Hepatocyte (in vitro differentiated cells): ENCODE measurements at regions not wholly inside any gene's neighbourhood (a gene's known extent, or its start where the extent isn't known, plus 50 kb on each side); places are given as distances from the start of the nearest gene placed in this dataset.
"Not testable (repeated sequence)": the region's sequence is repeated elsewhere in the genome, so short reads cannot be mapped to it uniquely, and the experiment has no call there.

Experiments used
- DNase-seq: peaks from one replicate; pipeline ENCODE4 v3.0.0-alpha.2; 2016; ENCODE audit warnings: low spot score
- H2AFZ ChIP-seq: fragments of 200-600 bp; sonication (generic); 2 replicates; pipeline ENCODE4 v1.6.0; 2016; ENCODE audit warnings: antibody characterized with exemption, mild to moderate bottlenecking
- H3K27ac ChIP-seq: fragments of 200-600 bp; sonication (generic); 2 replicates; pipeline ENCODE4 v1.5.1; 2016; ENCODE audit warnings: mild to moderate bottlenecking
- H3K27me3 ChIP-seq: fragments of 200-600 bp; sonication (generic); 2 replicates; pipeline ENCODE4 v1.6.1; 2016
- H3K36me3 ChIP-seq: fragments of 200-600 bp; sonication (generic); replicated peaks from 2 replicates; pipeline ENCODE4 v1.5.1; 2016; ENCODE audit warnings: low read depth; ENCODE audit not compliant: insufficient read depth
- H3K4me1 ChIP-seq: fragments of 200-600 bp; sonication (generic); 2 replicates; pipeline ENCODE4 v1.5.1; 2016; ENCODE audit warnings: mild to moderate bottlenecking, moderate library complexity; ENCODE audit not compliant: insufficient read depth
- H3K4me2 ChIP-seq: fragments of 200-600 bp; sonication (generic); 2 replicates; pipeline ENCODE4 v1.6.0; 2016
- H3K4me3 ChIP-seq: fragments of 200-600 bp; sonication (generic); 2 replicates; pipeline ENCODE4 v1.5.1; 2016; ENCODE audit warnings: mild to moderate bottlenecking
- H3K79me2 ChIP-seq: fragments of 200-600 bp; sonication (generic); 2 replicates; pipeline ENCODE4 v1.6.0; 2017; ENCODE audit warnings: mild to moderate bottlenecking
- H3K9me2 ChIP-seq: fragments of 200-600 bp; sonication (generic); replicated peaks from 2 replicates; pipeline ENCODE4 v1.6.0; 2017; ENCODE audit warnings: mild to moderate bottlenecking; ENCODE audit not compliant: insufficient read depth
- H3K9me3 ChIP-seq: fragments of 200-600 bp; sonication (generic); 2 replicates; pipeline ENCODE4 v1.5.1; 2016; ENCODE audit warnings: low read depth, mild to moderate bottlenecking
- H4K20me1 ChIP-seq: fragments of 200-600 bp; sonication (generic); 2 replicates; pipeline ENCODE4 v1.6.0; 2016; ENCODE audit warnings: mild to moderate bottlenecking; ENCODE audit not compliant: insufficient read depth, poor library complexity, severe bottlenecking
- CTCF ChIP-seq: fragments of 200-600 bp; sonication (generic); IDR thresholded peaks from 2 replicates; pipeline ENCODE4 v1.5.1; 2016; ENCODE audit warnings: antibody characterized with exemption, mild to moderate bottlenecking; ENCODE audit not compliant: poor library complexity
- EZH2 ChIP-seq: fragments of 200-600 bp; sonication (generic); IDR thresholded peaks from 2 replicates; pipeline ENCODE4 v1.6.1; 2016; ENCODE audit warnings: antibody characterized with exemption, mild to moderate bottlenecking, borderline replicate concordance
- EZH2phosphoT487 ChIP-seq: fragments of 200-600 bp; sonication (generic); IDR thresholded peaks from one replicate; pipeline ENCODE4 v1.6.1; 2018; ENCODE audit warnings: antibody characterized with exemption, mild to moderate bottlenecking, low read depth, moderate library complexity; ENCODE audit not compliant: unreplicated experiment, severe bottlenecking
- WGBS: methylation state at CpG from one replicate; pipeline ENCODE4 v1.1.6; 2016; ENCODE audit warnings: low lambda C conversion rate; ENCODE audit errors: missing lambda C conversion rate; 5-methylcytosine and 5-hydroxymethylcytosine counted together

GRCh38 chr14:27739657-27740156, 1026.9 kb upstream of the FOXG1 start:
- WGBS = 88% methylated on average over 1 of the region's 1 CpG
- Histone ChIP-seq H3K79me2 (no peaks in the 10 kb centered on the region), H3K27ac (no peak overlapping the region)

GRCh38 chr14:27750114-27750513, 1016.5 kb upstream of the FOXG1 start:
- H3K36me3 ChIP-seq = no peaks in the 10 kb centered on the region
- TF ChIP-seq EZH2 (no peak), EZH2phosphoT487 (no peak), CTCF (no peak)
- H3K27me3 ChIP-seq = no peaks in the 10 kb centered on the region
- no peak overlapping the region for H2AFZ ChIP-seq
- no peak for DNase-seq
- no peaks in the 10 kb centered on the region for H3K9me3 ChIP-seq
- H3K9me2 ChIP-seq = no peaks in the 10 kb centered on the region
- H3K27ac ChIP-seq = no peak overlapping the region
- H3K4me1 ChIP-seq = no peaks in the 10 kb centered on the region
- H4K20me1 ChIP-seq = no peaks in the 10 kb centered on the region
- no peak overlapping the region for H3K4me2 ChIP-seq
- 89% methylated on average over 4 of the region's 4 CpGs for WGBS
- no peaks in the 10 kb centered on the region for H3K79me2 ChIP-seq
- H3K4me3 ChIP-seq = no peak overlapping the region

More at GRCh38 chr14:27739657-27740156, 1026.9 kb upstream of the FOXG1 start:
- Histone ChIP-seq H4K20me1 (no peaks in the 10 kb centered on the region), H3K4me3 (no peak overlapping the region), H3K9me2 (no peaks in the 10 kb centered on the region), H3K4me1 (no peaks in the 10 kb centered on the region), H3K4me2 (no peak overlapping the region), H3K36me3 (no peaks in the 10 kb centered on the region), H2AFZ (no peak overlapping the region), H3K27me3 (no peaks in the 10 kb centered on the region), H3K9me3 (no peaks in the 10 kb centered on the region)
- DNase-seq = no peak
- no peak for TF ChIP-seq EZH2phosphoT487
- no peak for TF ChIP-seq EZH2
- TF ChIP-seq CTCF = no peak

GRCh38 chr14:27757642-27758041, 1008.9 kb upstream of the FOXG1 start:
- not testable (repeated sequence) for H3K4me2 ChIP-seq, DNase-seq, H3K27me3 ChIP-seq, H3K79me2 ChIP-seq, H3K4me3 ChIP-seq, H3K9me2 ChIP-seq, H4K20me1 ChIP-seq, H3K4me1 ChIP-seq, H3K36me3 ChIP-seq, H3K9me3 ChIP-seq, H2AFZ ChIP-seq, H3K27ac ChIP-seq
- WGBS = 93% methylated on average over 4 of the region's 4 CpGs

- H3K4me1 ChIP-seq, H3K9me2 ChIP-seq, H3K79me2 ChIP-seq, H3K27ac ChIP-seq, H3K4me3 ChIP-seq, H3K36me3 ChIP-seq, H4K20me1 ChIP-seq, DNase-seq, H3K27me3 ChIP-seq, H2AFZ ChIP-seq, H3K4me2 ChIP-seq, H3K9me3 ChIP-seq: not testable (repeated sequence)
- WGBS = 50% methylated on average over 4 of the region's 4 CpGs
These were observed 1006.2 kb upstream of the FOXG1 start for GRCh38 chr14:27760367-27760766.

- H3K4me3 ChIP-seq, H3K4me1 ChIP-seq, H4K20me1 ChIP-seq, DNase-seq, H2AFZ ChIP-seq, H3K4me2 ChIP-seq, H3K9me3 ChIP-seq, H3K9me2 ChIP-seq, H3K27ac ChIP-seq, H3K27me3 ChIP-seq, H3K36me3 ChIP-seq, H3K79me2 ChIP-seq: not testable (repeated sequence)
- 70% methylated on average over 6 of the region's 6 CpGs for WGBS
These were observed 967.2 kb upstream of the FOXG1 start for GRCh38 chr14:27799066-27800028.

- H2AFZ ChIP-seq, H3K4me1 ChIP-seq, DNase-seq, H3K79me2 ChIP-seq, H3K27me3 ChIP-seq, H3K4me2 ChIP-seq, H3K4me3 ChIP-seq, H3K9me3 ChIP-seq, H3K36me3 ChIP-seq, H3K27ac ChIP-seq, H4K20me1 ChIP-seq, H3K9me2 ChIP-seq: not testable (repeated sequence)
- WGBS = 85% methylated on average over 4 of the region's 4 CpGs
These were observed 948.7 kb upstream of the FOXG1 start for GRCh38 chr14:27817746-27818430.
